ENCODE measurements at regions not wholly inside any gene's neighbourhood (a gene's known extent, or its start where the extent isn't known, plus 50 kb on each side); places are given as distances from the start of the nearest gene placed in this dataset.
"Not testable (repeated sequence)": the region's sequence is repeated elsewhere in the genome, so short reads cannot be mapped to it uniquely, and the experiment has no call there.

GRCh38 chrX:79456593-79456992 lies 89.5 kb upstream of the ITM2A start:
- H3K9me3 Mint-ChIP-seq; intact Hi-C loops (cut with micrococcal nuclease); H3K27me3 Mint-ChIP-seq (ENCODE audit: low read depth); H3K4me3 Mint-ChIP-seq; H3K27ac Mint-ChIP-seq; H3K4me1 Mint-ChIP-seq (ENCODE audit: low read depth); H3K36me3 Mint-ChIP-seq (ENCODE audit: low read depth); CTCF ChIA-PET; DNase-seq: not testable (repeated sequence)

- no peaks in the 10 kb centered on the region for H3K27me3 Mint-ChIP-seq (ENCODE audit: low read depth)
- CTCF ChIA-PET: interaction anchor here (0.6 kb wide), 1 partner anchor 1361 kb away, joined by 3 read pairs; no protein-coding TSS in a partner anchor
Measured at GRCh38 chrX:79452881-79453280, 85.7 kb upstream of the ITM2A start.

GRCh38 chrX:79444694-79445210 lies 77.6 kb upstream of the ITM2A start:
- intact Hi-C loops (cut with micrococcal nuclease): no loop called here
- Mint-ChIP-seq H3K4me1 (ENCODE audit: low read depth) (no peaks in the 10 kb centered on the region), H3K27me3 (ENCODE audit: low read depth) (no peaks in the 10 kb centered on the region), H3K36me3 (ENCODE audit: low read depth) (no peaks in the 10 kb centered on the region), H3K9me3 (no peaks in the 10 kb centered on the region), H3K4me3 (no peak overlapping the region), H3K27ac (no peak overlapping the region)
- CTCF ChIA-PET: no interaction called here
- no peak for DNase-seq

More at GRCh38 chrX:79452881-79453280, 85.7 kb upstream of the ITM2A start:
- Mint-ChIP-seq H3K36me3 (ENCODE audit: low read depth) (no peaks in the 10 kb centered on the region), H3K4me3 (no peak overlapping the region), H3K9me3 (no peaks in the 10 kb centered on the region), H3K27ac (no peak overlapping the region), H3K4me1 (ENCODE audit: low read depth) (no peaks in the 10 kb centered on the region)
- no peak for DNase-seq
- intact Hi-C loops (cut with micrococcal nuclease): no loop called here

GRCh38 chrX:79443121-79443520 lies 76.0 kb upstream of the ITM2A start:
- Mint-ChIP-seq H3K4me3 (no peak overlapping the region), H3K27ac (no peak overlapping the region), H3K9me3 (no peaks in the 10 kb centered on the region), H3K36me3 (ENCODE audit: low read depth) (no peaks in the 10 kb centered on the region), H3K27me3 (ENCODE audit: low read depth) (no peaks in the 10 kb centered on the region), H3K4me1 (ENCODE audit: low read depth) (no peaks in the 10 kb centered on the region)
- DNase-seq: no peak
- intact Hi-C loops (cut with micrococcal nuclease): no loop called here
- CTCF ChIA-PET: no interaction called here

- CTCF ChIA-PET: no interaction called here
- Mint-ChIP-seq H3K27ac (no peak overlapping the region), H3K27me3 (ENCODE audit: low read depth) (no peaks in the 10 kb centered on the region), H3K4me1 (ENCODE audit: low read depth) (no peaks in the 10 kb centered on the region), H3K36me3 (ENCODE audit: low read depth) (no peaks in the 10 kb centered on the region), H3K4me3 (no peak overlapping the region), H3K9me3 (no peaks in the 10 kb centered on the region)
- intact Hi-C loops (cut with micrococcal nuclease): no loop called here
- DNase-seq: no peak
Measured at GRCh38 chrX:79440336-79440735, 73.2 kb upstream of the ITM2A start.

Data from activated naive CD4-positive, alpha-beta T cell treated with anti-CD3 and anti-CD28 coated beads for 36 hours (primary cell).